Glutamatergic neuron (in vitro differentiated cells): ENCODE measurements at regions not wholly inside any gene's neighbourhood (a gene's known extent, or its start where the extent isn't known, plus 50 kb on each side); places are given as distances from the start of the nearest gene placed in this dataset.

Experiments used
- DNase-seq: peaks from one replicate; pipeline ENCODE4 v3.0.0; 2022
- H3K27ac Mint-ChIP-seq: one replicate; pipeline ENCODE4 v1.8.0; 2020; ENCODE audit warnings: mild to moderate bottlenecking, mixed read lengths, inconsistent platforms; ENCODE audit not compliant: unreplicated experiment
- H3K27me3 Mint-ChIP-seq: one replicate; pipeline ENCODE4 v1.8.0; 2020; ENCODE audit warnings: mild to moderate bottlenecking, moderate library complexity, mixed read lengths, inconsistent platforms; ENCODE audit not compliant: unreplicated experiment
- H3K36me3 Mint-ChIP-seq: one replicate; pipeline ENCODE4 v1.8.0; 2020; ENCODE audit warnings: mild to moderate bottlenecking, mixed read lengths, inconsistent platforms; ENCODE audit not compliant: unreplicated experiment
- H3K4me1 Mint-ChIP-seq: one replicate; pipeline ENCODE4 v1.8.0; 2020; ENCODE audit warnings: mild to moderate bottlenecking, low read depth, mixed read lengths, inconsistent platforms; ENCODE audit not compliant: unreplicated experiment
- H3K4me3 Mint-ChIP-seq: one replicate; pipeline ENCODE4 v1.8.0; 2020; ENCODE audit warnings: mild to moderate bottlenecking, mixed read lengths, inconsistent platforms; ENCODE audit not compliant: unreplicated experiment
- H3K9me3 Mint-ChIP-seq: one replicate; pipeline ENCODE4 v1.8.0; 2020; ENCODE audit warnings: mild to moderate bottlenecking, moderate library complexity, mixed read lengths, inconsistent platforms; ENCODE audit not compliant: unreplicated experiment
- CTCF ChIP-seq: fragments of 200-600 bp; sonication (generic); IDR thresholded peaks from one replicate; pipeline ENCODE4 v1.5.0; 2021; ENCODE audit not compliant: partially characterized antibody, unreplicated experiment

DNA sequence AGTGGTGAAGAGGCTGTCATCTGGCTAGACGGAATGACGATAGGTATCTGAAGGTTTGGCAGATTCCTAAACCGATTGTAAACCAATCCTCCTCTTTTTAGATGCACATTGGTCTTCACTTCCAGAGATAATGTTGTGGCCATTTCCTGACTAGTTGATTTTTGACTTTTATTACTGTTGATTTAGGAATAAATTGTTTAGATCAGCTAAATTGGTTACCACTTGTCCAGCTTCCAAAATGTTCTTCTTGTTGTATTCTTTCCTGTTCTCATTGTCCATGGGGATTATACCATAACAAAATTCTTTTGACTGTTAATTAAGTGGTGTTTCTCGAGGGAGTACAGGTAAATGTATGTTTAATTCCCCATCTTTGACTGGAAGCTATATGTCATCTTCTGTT lies 119.7 kb downstream of the MACROH2A1 start:
- Mint-ChIP-seq H3K4me3 (no peak overlapping the region), H3K36me3 (peaks cover 5% of the 10 kb centered on the region), H3K4me1 (no peaks in the 10 kb centered on the region), H3K9me3 (peaks cover 4% of the 10 kb centered on the region), H3K27me3 (peaks cover 1% of the 10 kb centered on the region), H3K27ac (no peak overlapping the region)
- TF ChIP-seq CTCF, result no peak
- no peak for DNase-seq

DNA sequence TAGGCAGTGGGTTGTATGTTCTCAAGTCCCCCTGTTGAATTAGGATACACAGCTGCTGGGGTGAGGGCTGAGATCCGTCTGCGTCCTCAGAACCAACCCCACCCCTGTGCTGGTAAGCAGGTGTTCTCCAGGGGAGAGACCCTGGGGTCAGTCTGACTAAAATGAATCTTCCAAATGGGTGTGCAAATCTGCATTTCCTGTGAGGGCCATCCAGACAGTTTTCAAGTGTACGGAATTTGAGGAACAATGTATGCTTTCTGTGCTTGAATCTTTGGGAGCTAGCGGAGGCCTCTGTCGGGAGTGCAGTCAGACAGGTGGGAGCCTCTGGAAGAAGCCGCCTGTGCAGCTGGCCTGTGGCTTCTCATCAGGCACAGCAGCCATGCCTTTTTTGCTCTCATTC lies 122.9 kb downstream of the MACROH2A1 start:
- TF ChIP-seq CTCF, result no peak
- peaks cover 5% of the 10 kb centered on the region for H3K36me3 Mint-ChIP-seq
- H3K4me3 Mint-ChIP-seq, result no peak overlapping the region
- H3K27ac Mint-ChIP-seq, result no peak overlapping the region
- peaks cover 6% of the 10 kb centered on the region for H3K9me3 Mint-ChIP-seq
- DNase-seq, result no peak
- peaks cover 4% of the 10 kb centered on the region for H3K27me3 Mint-ChIP-seq
- no peaks in the 10 kb centered on the region for H3K4me1 Mint-ChIP-seq

DNA sequence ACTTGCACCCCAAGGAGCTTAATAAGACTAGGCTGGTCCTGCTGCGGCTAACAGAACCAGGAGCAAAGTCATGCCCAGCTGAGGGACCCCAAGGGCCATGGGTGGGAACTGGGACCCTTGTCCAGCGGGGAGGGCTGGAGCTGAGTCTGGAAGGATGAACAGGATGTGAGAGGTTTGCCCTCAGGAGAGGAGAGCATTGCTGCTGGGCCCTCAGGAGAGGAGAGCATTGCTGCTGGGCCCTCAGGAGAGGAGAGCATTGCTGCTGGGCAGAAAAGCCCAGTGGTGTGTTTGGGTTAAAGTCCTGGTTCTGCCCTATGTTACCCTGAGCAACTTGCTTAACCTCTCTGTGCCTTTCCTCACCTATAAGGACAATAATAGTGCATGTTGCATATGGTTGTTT lies 125.8 kb downstream of the MACROH2A1 start:
- DNase-seq, result no peak
- Mint-ChIP-seq H3K9me3 (peaks cover 5% of the 10 kb centered on the region), H3K4me1 (no peaks in the 10 kb centered on the region), H3K4me3 (no peak overlapping the region), H3K27ac (no peak overlapping the region), H3K27me3 (peaks cover 2% of the 10 kb centered on the region), H3K36me3 (peaks cover 5% of the 10 kb centered on the region)
- no peak for TF ChIP-seq CTCF

- peaks cover 1% of the 10 kb centered on the region for H3K4me1 Mint-ChIP-seq
- H3K27ac Mint-ChIP-seq, result no peak overlapping the region
- DNase-seq, result no peak
These were observed 126.7 kb downstream of the MACROH2A1 start for GRCh38 chr5:135272311-135272805.

More at GRCh38 chr5:135272311-135272805, 126.7 kb downstream of the MACROH2A1 start:
- Mint-ChIP-seq H3K36me3 (no peaks in the 10 kb centered on the region), H3K27me3 (peaks cover 4% of the 10 kb centered on the region), H3K4me3 (no peak overlapping the region), H3K9me3 (peaks cover 3% of the 10 kb centered on the region)
- no peak for TF ChIP-seq CTCF
